CD4-positive, CD25-positive, alpha-beta regulatory T cell (primary cell): ENCODE measurements at regions not wholly inside any gene's neighbourhood (a gene's known extent, or its start where the extent isn't known, plus 50 kb on each side); places are given as distances from the start of the nearest gene placed in this dataset.
"Not testable (repeated sequence)": the region's sequence is repeated elsewhere in the genome, so short reads cannot be mapped to it uniquely, and the experiment has no call there.

Experiments used
- ATAC-seq, 2 donors: fragments of 150-1000 bp; cut with Tn5 transposase; one replicate each; pipeline ENCODE4 v1.10.0; 2021; ENCODE audit warnings: low read depth in 2 of 2, moderate number of reproducible peaks in 2 of 2, moderate library complexity in 1 of 2
- DNase-seq, 3 donors: peaks; one replicate each; pipeline versions ENCODE4 v3.0.0 to v3.0.0-alpha.2; 2012 to 2022; ENCODE audit warnings: mixed read lengths in 1 of 3
- H3K27ac ChIP-seq: one replicate; pipeline ENCODE4 v1.7.0; 2013; ENCODE audit warnings: mild to moderate bottlenecking, low read length; ENCODE audit not compliant: insufficient read depth, poor library complexity, severe bottlenecking
- H3K27me3 ChIP-seq: one replicate; pipeline ENCODE4 v1.7.0; 2013; ENCODE audit warnings: low read length; ENCODE audit not compliant: control insufficient read depth, insufficient read depth
- H3K36me3 ChIP-seq: one replicate; pipeline ENCODE4 v1.7.0; 2013; ENCODE audit warnings: mild to moderate bottlenecking, low read length, moderate library complexity; ENCODE audit not compliant: control insufficient read depth, insufficient read depth
- H3K4me1 ChIP-seq: 2 replicates; pipeline ENCODE4 v1.7.0; 2013; ENCODE audit warnings: mild to moderate bottlenecking, low read length; ENCODE audit not compliant: insufficient read depth, control insufficient read depth, poor library complexity, severe bottlenecking
- H3K4me3 ChIP-seq: one replicate; pipeline ENCODE4 v1.7.0; 2013; ENCODE audit warnings: low read depth, mild to moderate bottlenecking, low read length, moderate library complexity
- H3K9me3 ChIP-seq, 2 experiments: 1 replicate in 1 of 2; 2 replicates in 1 of 2; pipeline ENCODE4 v1.7.0; 2013; ENCODE audit warnings: low read length in 2 of 2, mild to moderate bottlenecking in 1 of 2, moderate library complexity in 1 of 2; ENCODE audit not compliant: control insufficient read depth in 2 of 2
- H3K27ac Mint-ChIP-seq, 3 donors: one replicate each; pipeline ENCODE4 v1.8.0; 2020 to 2022; ENCODE audit warnings: mild to moderate bottlenecking in 3 of 3, mixed read lengths in 3 of 3, moderate library complexity in 2 of 3
- H3K27me3 Mint-ChIP-seq: one replicate; pipeline ENCODE4 v1.8.0; 2022; ENCODE audit warnings: mild to moderate bottlenecking, mixed read lengths
- H3K36me3 Mint-ChIP-seq: one replicate; pipeline ENCODE4 v1.8.0; 2020; ENCODE audit warnings: mixed read lengths
- H3K4me1 Mint-ChIP-seq, 4 donors: one replicate each; pipeline ENCODE4 v1.8.0; 2020 to 2022; ENCODE audit warnings: mixed read lengths in 4 of 4, mild to moderate bottlenecking in 1 of 4
- H3K4me3 Mint-ChIP-seq, 4 donors: one replicate each; pipeline ENCODE4 v1.8.0; 2020 to 2022; ENCODE audit warnings: mild to moderate bottlenecking in 4 of 4, mixed read lengths in 4 of 4, moderate library complexity in 3 of 4
- H3K9me3 Mint-ChIP-seq, 7 donors: one replicate each; pipeline ENCODE4 v1.8.0; 2020 to 2022; ENCODE audit warnings: mixed read lengths in 7 of 7, mild to moderate bottlenecking in 3 of 7, moderate library complexity in 2 of 7

DNA sequence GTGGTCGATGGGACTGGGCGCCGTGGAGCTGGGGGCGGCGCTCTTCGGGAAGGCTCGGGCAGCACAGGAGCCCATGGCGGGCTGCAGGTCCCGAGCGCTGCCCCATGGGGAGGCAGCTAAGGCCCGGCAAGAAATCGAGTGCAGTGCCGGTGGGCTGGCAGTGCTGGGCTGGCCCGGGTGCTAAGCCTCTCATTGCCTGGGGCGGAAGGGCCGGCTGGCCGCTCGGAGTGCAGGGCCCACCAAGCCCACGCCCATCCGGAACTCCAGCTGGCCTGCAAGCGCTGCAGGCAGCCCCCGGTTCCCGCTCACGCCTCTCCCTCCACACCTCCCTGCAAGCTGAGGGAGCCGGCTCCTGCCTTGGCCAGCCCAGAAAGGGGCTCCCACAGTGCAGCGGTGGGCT, 748.4 kb upstream of the NRXN1 start:
- peaks cover 0 to 3% of the 10 kb centered on the region in 2 experiments for H3K9me3 ChIP-seq
- Mint-ChIP-seq H3K27me3 (no peaks in the 10 kb centered on the region), H3K4me3 (no peak overlapping the region), H3K36me3 (no peaks in the 10 kb centered on the region), H3K27ac (no peak overlapping the region), H3K4me1 (no peaks in the 10 kb centered on the region), H3K9me3 (peaks cover 0 to 8% (median 5%) of the 10 kb centered on the region in 7 donors)
- H3K4me1 ChIP-seq = no peaks in the 10 kb centered on the region
- no peak overlapping the region for H3K27ac ChIP-seq
- H3K27me3 ChIP-seq = no peaks in the 10 kb centered on the region
- H3K4me3 ChIP-seq = no peak overlapping the region
- H3K36me3 ChIP-seq = no peaks in the 10 kb centered on the region
- no peak for DNase-seq
- ATAC-seq = no peak

DNA sequence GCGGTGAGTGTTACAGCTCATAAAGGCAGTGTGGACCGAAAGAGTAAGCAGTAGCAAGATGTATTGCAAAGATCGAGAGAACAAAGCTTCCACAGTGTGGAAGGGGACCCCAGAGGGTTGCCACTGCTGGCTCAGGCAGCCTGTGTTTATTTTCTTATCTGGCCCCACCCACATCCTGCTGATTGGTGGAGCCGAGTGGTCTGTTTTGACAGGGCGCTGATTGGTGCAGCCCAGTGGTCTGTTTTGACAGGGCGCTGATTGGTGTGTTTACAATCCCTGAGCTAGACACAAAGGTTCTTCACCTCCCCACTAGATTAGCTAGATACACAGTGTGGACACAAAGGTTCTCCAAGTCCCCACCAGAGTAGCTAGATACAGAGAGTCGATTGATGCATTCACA, 747.8 kb upstream of the NRXN1 start:
- H3K4me3 Mint-ChIP-seq = not testable (repeated sequence)

DNA sequence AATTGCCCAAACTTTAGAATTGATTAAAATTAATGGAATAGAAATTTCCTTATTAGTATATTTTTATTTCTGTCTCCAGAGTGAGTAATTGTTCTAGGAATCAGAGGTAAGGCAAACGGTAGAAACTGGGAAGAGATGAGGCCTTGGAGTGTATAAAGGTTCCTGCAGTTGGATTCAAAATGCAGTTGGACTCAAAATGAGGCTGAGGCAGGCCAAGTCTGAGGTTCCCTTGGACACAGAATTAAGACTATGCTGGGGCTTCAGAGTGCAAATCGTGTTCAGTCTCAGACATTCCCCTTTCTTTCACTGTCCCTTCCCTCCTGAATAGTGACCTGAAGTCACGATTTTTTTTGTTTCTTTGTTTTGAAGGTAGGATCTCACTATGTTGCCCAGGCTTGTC, 746.9 kb upstream of the NRXN1 start:
- Mint-ChIP-seq H3K27ac (no peak overlapping the region), H3K36me3 (no peaks in the 10 kb centered on the region), H3K27me3 (no peaks in the 10 kb centered on the region), H3K9me3 (peaks cover 0 to 10% (median 3%) of the 10 kb centered on the region in 7 donors), H3K4me3 (no peak overlapping the region), H3K4me1 (no peaks in the 10 kb centered on the region)
- Histone ChIP-seq H3K4me3 (no peak overlapping the region), H3K4me1 (no peaks in the 10 kb centered on the region), H3K9me3 (peaks cover 0 to 3% of the 10 kb centered on the region in 2 experiments), H3K27ac (no peak overlapping the region), H3K27me3 (no peaks in the 10 kb centered on the region), H3K36me3 (no peaks in the 10 kb centered on the region)
- no peak for ATAC-seq
- DNase-seq = no peak

More for the DNA sequence above, 747.8 kb upstream of the NRXN1 start:
- H3K4me1 Mint-ChIP-seq, H3K9me3 ChIP-seq, H3K9me3 Mint-ChIP-seq, H3K36me3 Mint-ChIP-seq, H3K36me3 ChIP-seq, ATAC-seq, H3K27me3 Mint-ChIP-seq, H3K27me3 ChIP-seq, DNase-seq, H3K27ac Mint-ChIP-seq, H3K4me1 ChIP-seq, H3K4me3 ChIP-seq, H3K27ac ChIP-seq: not testable (repeated sequence)

DNA sequence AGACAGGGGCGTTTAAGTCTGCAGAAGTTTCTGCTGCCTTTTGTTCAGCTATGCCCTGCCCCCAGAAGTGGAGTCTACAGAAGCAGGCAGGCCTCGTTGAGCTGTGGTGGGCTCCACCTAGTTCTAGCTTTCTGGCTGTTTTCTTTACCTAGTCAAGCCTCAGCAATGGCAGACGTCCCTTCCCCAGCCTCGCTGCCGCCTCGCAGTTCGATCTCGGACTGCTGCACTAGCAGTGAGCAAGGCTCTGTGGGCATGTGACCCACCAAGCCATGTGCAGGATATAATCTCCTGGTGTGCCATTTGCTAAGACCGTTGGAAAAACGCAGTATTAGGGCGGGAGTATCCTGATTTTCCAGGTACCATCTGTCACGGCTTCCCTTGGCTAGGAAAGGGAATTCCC, 742.7 kb upstream of the NRXN1 start:
- H3K4me1 Mint-ChIP-seq, H3K4me3 Mint-ChIP-seq, DNase-seq, H3K4me3 ChIP-seq, H3K36me3 ChIP-seq, ATAC-seq, H3K27ac Mint-ChIP-seq, H3K27me3 ChIP-seq, H3K36me3 Mint-ChIP-seq, H3K27ac ChIP-seq, H3K27me3 Mint-ChIP-seq, H3K4me1 ChIP-seq, H3K9me3 ChIP-seq: not testable (repeated sequence)
- H3K9me3 Mint-ChIP-seq = peaks cover 0 to 19% (median 9%) of the 10 kb centered on the region in 7 donors

DNA sequence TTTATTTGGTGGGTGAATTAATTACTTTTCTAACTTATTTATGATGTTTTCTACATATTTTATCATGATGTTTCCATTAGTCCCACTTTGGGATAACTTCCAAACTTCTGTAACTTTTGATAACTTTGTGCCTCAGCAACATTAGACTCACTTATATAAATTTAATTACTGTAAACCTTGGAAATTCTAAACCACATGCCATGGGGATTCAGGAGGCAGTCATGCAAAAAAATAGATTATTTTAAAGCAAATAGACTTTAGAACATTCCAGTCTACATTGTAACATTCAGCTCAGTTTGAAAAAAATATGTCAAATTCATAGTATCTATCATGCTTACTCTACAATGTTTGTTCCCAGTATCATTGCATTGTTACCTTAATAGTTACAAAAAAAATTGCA, 728.5 kb upstream of the NRXN1 start:
- no peak overlapping the region for H3K4me3 Mint-ChIP-seq
- H3K27ac Mint-ChIP-seq = no peak overlapping the region
- H3K4me1 ChIP-seq = no peaks in the 10 kb centered on the region
- no peaks in the 10 kb centered on the region for H3K9me3 ChIP-seq
- DNase-seq = no peak
- H3K36me3 Mint-ChIP-seq = no peaks in the 10 kb centered on the region
- no peaks in the 10 kb centered on the region for H3K27me3 Mint-ChIP-seq
- H3K27me3 ChIP-seq = no peaks in the 10 kb centered on the region
- H3K4me3 ChIP-seq = no peak overlapping the region
- no peak overlapping the region for H3K27ac ChIP-seq
- no peaks in the 10 kb centered on the region for H3K36me3 ChIP-seq
- ATAC-seq = no peak
- no peaks in the 10 kb centered on the region for H3K4me1 Mint-ChIP-seq
- peaks cover 1 to 12% (median 3%) of the 10 kb centered on the region in 7 donors for H3K9me3 Mint-ChIP-seq

DNA sequence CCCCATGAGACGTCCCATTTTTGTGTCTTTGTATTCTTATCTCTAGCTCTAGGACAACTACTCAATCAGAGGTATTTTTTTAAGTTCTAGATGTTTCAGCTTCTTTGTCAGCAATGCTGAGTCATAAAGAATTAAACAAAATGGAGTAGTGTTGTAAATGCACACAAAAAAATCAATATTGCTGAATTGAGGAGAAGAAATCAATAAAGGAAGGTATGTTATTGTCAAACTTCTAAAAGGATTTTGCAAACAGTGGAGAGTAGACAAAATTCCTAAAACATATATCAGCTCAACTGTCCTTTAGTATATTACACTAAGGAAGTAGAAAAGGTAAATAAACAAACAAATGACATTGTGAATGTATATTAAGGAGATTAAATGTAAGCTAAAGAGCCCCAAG, 726.1 kb upstream of the NRXN1 start:
- Mint-ChIP-seq H3K4me1 (no peaks in the 10 kb centered on the region), H3K36me3 (no peaks in the 10 kb centered on the region), H3K9me3 (peaks cover 1 to 5% (median 3%) of the 10 kb centered on the region in 7 donors), H3K27ac (no peak overlapping the region), H3K27me3 (no peaks in the 10 kb centered on the region), H3K4me3 (no peak overlapping the region)
- no peaks in the 10 kb centered on the region for H3K9me3 ChIP-seq
- no peak overlapping the region for H3K4me3 ChIP-seq
- ATAC-seq (no peak), DNase-seq (no peak)
- H3K36me3 ChIP-seq = no peaks in the 10 kb centered on the region
- no peaks in the 10 kb centered on the region for H3K27me3 ChIP-seq
- H3K27ac ChIP-seq = no peak overlapping the region
- no peaks in the 10 kb centered on the region for H3K4me1 ChIP-seq

DNA sequence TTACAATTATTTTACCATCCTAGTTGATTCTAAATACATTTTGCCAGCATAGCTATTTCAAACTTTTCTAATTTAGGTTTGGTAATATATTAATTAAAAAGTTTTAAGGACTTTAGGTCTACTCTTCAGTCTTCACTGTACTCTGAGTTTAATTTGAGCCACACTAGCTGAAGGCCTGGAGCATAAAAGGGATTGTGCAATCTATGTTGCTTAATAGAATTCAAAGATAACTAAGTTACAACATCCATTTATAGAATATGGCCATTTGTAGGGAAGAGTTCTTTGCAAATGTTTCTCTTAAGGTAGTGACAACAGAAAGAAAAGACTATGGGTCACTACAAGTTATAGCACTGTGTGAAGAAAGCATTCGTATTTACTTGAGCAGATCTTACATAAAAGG, 702.2 kb upstream of the NRXN1 start:
- no peak overlapping the region for H3K27ac ChIP-seq
- no peaks in the 10 kb centered on the region for H3K36me3 Mint-ChIP-seq
- H3K4me1 ChIP-seq = no peaks in the 10 kb centered on the region
- DNase-seq = no peak
- H3K27me3 Mint-ChIP-seq = no peaks in the 10 kb centered on the region
- H3K27me3 ChIP-seq = no peaks in the 10 kb centered on the region
- no peak overlapping the region for H3K4me3 Mint-ChIP-seq
- H3K9me3 Mint-ChIP-seq = peaks cover 0 to 13% (median 4%) of the 10 kb centered on the region in 7 donors
- no peaks in the 10 kb centered on the region for H3K36me3 ChIP-seq
- no peak for ATAC-seq
- H3K4me1 Mint-ChIP-seq = no peaks in the 10 kb centered on the region
- no peak overlapping the region for H3K27ac Mint-ChIP-seq
- no peak overlapping the region for H3K4me3 ChIP-seq
- H3K9me3 ChIP-seq = no peaks in the 10 kb centered on the region

DNA sequence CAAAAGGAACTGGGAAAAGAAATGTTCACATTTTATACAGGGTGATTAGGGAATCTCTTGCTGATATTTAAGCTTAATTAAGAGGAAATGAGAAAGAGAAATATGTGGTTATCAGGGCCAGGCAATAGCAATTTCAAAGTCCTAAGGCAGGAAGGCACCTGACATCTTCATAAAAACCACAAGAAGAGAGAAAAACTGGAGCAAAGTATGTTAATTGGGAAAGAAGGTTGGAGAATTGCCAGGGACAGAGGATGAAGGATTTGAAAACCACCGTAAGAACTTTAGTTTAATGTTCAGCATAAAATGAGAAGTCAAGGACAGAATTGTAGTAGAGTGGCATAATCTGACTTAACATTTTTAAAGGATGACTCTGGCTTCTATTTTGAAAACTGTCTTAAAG, 691.8 kb upstream of the NRXN1 start:
- no peaks in the 10 kb centered on the region for H3K4me1 ChIP-seq
- Mint-ChIP-seq H3K9me3 (peaks cover 0 to 23% (median 8%) of the 10 kb centered on the region in 7 donors), H3K36me3 (no peaks in the 10 kb centered on the region), H3K27ac (no peak overlapping the region), H3K27me3 (no peaks in the 10 kb centered on the region), H3K4me3 (no peak overlapping the region), H3K4me1 (no peaks in the 10 kb centered on the region)
- no peaks in the 10 kb centered on the region for H3K36me3 ChIP-seq
- H3K9me3 ChIP-seq = no peaks in the 10 kb centered on the region
- H3K4me3 ChIP-seq = no peak overlapping the region
- no peak overlapping the region for H3K27ac ChIP-seq
- DNase-seq = no peak
- ATAC-seq = no peak
- H3K27me3 ChIP-seq = no peaks in the 10 kb centered on the region
